Activated T-helper 1 cell treated with Interleukin-2 at 50 U/mL for 16 hours (primary cell): ENCODE measurements at regions not wholly inside any gene's neighbourhood (a gene's known extent, or its start where the extent isn't known, plus 50 kb on each side); places are given as distances from the start of the nearest gene placed in this dataset.
"Not testable (repeated sequence)": the region's sequence is repeated elsewhere in the genome, so short reads cannot be mapped to it uniquely, and the experiment has no call there.

Experiments
- DNase-seq: peaks from one replicate; pipeline ENCODE4 v3.0.0-alpha.2; 2020; ENCODE audit warnings: low read depth

- no peak for DNase-seq
Measured at GRCh38 chr11:79648766-79649520, 208.1 kb upstream of the TENM4 start.

- no peak for DNase-seq
Measured at GRCh38 chr11:79637219-79637618, 196.4 kb upstream of the TENM4 start.

- DNase-seq, result no peak
Measured at GRCh38 chr11:79634905-79635304, 194.1 kb upstream of the TENM4 start.

DNA sequence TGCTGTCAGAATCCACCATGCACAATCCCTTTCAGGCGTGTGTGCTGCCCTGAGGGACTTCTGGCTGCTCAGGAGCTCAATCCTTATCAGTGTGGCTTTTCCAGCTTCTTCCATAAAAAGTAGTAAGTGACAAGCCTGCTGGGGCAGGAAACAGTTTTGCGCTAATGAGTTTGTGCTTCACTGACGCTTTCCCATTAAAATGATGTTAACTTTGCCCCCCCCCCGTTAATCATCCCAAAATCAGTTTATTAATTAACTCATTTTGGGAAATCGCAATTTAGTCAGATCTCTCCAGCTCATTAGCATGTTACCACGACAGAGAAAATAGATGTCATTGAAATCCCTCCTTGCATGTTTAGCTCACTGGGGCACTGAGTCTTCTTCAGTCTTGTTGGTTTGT, 186.5 kb upstream of the TENM4 start:
- no peak for DNase-seq

GRCh38 chr11:79626135-79627075, 185.6 kb upstream of the TENM4 start:
- DNase-seq, result no peak

DNA sequence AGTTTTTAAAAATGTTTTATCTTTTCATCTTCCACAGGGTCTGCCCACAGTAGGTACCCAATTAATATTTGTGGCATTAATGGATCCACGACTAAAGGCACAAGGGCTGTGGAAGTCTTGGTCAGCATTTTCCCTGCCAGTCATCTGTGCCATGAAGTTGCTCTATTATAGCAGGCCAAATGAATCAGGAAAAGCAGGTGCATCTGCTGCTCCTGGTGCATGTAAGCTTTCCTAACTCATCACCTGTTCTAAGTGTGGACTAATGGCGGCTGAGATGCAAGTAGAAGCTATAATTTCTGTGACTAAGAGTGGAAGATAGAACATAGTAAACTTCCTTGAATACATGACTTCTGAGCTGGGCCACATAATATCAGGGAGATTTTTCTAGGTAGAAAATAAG, 182.5 kb upstream of the TENM4 start:
- DNase-seq, result no peak

- no peak for DNase-seq
Measured at GRCh38 chr11:79617561-79617960, 176.7 kb upstream of the TENM4 start.

- DNase-seq, result no peak
Measured at GRCh38 chr11:79616392-79616851, 175.6 kb upstream of the TENM4 start.

DNA sequence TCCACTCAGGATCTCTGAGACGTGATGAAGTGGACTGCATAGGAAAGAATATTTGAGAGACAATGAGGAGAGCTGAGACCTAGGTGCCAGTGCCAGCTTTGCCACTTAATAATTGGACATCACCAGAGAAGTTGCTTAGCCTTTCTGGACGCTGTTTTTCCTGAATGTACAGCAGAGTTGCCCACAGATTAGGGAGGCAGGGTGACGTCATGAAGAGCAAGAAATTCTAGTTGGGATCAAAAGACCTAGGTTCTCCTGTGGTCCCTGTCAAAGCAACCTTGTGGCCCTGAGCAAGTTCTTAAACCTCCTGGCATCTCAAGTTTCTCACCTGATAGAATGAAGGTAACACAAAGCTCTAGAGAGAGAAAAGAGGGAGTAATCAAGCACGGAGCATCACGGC, 174.6 kb upstream of the TENM4 start:
- DNase-seq, result no peak

GRCh38 chr11:79610678-79611077, 169.8 kb upstream of the TENM4 start:
- no peak for DNase-seq

DNA sequence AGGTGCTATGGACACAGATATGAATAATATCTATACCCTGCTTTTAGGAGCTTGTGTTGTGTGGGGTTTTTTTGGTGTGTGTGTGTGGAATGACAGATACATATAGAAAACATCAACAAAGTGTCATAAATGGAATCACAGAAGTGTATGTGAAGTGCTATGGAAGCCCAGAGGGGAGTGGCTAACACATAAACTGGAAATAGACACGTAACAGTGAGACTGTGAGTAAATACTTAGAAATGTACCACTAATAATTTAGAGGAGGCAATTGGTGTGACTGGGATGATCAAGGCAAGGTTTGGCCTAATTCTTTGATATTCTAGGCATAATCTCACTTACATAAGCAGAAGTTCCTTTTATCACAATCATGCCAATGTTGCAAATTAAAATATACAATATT, 169.3 kb upstream of the TENM4 start:
- DNase-seq, result no peak

DNA sequence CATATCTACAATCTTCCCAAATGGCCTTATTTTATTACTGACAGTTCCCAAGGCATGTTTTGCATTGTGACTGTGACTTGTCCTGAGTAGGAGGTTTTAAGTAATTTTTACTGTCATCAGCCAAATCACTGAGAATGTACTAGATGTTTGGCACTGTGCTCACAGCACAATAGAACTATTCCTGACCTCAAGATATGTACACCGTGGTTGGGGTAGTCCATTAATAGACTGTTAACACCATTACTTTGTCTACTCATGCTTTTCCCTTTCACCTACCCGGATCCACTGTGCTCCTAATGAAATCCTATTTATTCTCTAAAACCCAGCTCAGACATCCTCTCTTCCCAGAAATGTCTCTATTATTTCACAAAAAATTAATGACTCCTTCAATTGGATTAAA, 168.7 kb upstream of the TENM4 start:
- no peak for DNase-seq

GRCh38 chr11:79606461-79606860, 165.6 kb upstream of the TENM4 start:
- DNase-seq, result not testable (repeated sequence)

DNA sequence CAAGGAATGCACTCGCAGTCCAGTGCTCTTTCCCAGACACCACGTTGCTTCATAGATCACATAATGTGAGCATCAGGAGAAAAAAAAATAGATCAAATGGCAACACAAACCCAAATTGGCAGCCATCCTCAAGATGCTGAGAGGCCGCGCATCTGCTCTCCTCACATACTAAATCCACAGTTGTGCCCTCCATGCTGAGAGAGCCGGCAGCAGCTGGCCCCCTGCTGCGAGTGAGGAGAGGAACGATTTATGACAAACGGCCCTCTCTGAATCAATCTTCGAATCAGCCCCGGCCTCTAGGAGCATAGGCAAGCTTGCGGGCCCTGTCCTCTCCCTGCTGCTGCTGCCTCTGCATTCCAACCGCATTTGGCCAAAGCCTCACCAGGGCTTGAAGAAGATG, 159.9 kb upstream of the TENM4 start:
- no peak for DNase-seq

GRCh38 chr11:79594834-79595233, 154.0 kb upstream of the TENM4 start:
- DNase-seq, result no peak

- no peak for DNase-seq
Measured at GRCh38 chr11:79592824-79593223, 152.0 kb upstream of the TENM4 start.

DNA sequence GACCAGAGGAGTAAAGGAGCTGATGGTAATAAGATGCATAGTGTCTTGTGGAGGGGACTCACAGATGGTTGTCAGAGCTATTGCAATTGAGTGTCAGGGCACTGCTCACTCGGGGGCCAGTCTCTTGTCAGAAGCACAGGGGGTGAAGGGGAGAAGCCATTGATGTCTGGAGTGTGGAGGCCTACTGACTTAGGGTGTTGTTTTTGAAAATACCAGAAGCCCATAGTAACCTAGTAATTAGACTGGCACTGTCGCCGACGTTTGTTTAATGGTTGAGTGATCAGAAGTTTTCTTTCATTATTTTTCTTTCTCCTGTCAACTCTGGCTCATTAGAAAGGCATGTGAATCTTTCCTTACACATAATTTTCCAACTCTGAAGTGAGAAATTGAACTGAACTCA, 151.6 kb upstream of the TENM4 start:
- no peak for DNase-seq

DNA sequence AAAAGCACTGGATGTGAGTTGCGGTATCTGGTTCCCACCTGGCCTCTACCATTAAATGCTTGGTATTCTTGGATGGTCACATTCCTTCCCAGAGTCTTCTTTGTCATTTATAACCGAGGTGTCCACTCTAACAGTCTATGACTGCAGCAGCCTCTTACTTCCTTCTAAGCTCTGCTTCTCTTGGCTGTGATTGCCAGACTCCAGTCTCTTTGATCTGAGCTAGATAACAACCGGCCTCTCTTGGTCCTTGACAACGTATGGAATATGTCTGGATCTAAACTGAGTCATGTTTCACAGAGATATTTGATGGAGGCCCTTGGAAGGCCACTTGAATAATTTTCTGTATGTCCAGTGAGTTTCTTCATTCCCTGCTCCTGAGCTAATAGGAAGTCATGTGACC, 141.6 kb upstream of the TENM4 start:
- DNase-seq, result no peak

GRCh38 chr11:79579063-79579462, 138.2 kb upstream of the TENM4 start:
- no peak for DNase-seq

- no peak for DNase-seq
Measured at GRCh38 chr11:79578116-79578515, 137.3 kb upstream of the TENM4 start.

DNA sequence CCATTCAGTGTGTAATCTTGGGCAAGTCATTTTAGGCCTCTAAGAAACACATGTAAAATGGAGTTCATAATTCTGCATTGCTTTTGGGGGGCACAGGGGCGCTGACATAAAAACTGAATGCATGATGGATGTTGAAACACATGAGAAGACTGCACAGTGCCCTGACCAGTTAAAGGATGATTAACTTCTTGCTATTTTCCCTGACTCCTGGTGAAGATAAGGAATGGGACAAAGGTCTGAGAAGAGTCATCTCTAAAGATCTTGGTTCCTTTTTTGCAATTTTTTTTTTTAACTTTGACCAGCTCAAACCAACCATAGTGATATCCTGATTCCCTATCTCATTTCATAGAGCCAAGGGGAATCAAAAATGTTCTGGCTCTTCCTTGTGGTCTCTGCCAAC, 134.9 kb upstream of the TENM4 start:
- no peak for DNase-seq

GRCh38 chr11:79570104-79570503, 129.3 kb upstream of the TENM4 start:
- DNase-seq, result no peak

GRCh38 chr11:79564288-79564925, 123.6 kb upstream of the TENM4 start:
- DNase-seq, result no peak
